Kidney capillary endothelial cell (primary cell): ENCODE measurements at regions not wholly inside any gene's neighbourhood (a gene's known extent, or its start where the extent isn't known, plus 50 kb on each side); places are given as distances from the start of the nearest gene placed in this dataset.

Experiments
- DNase-seq: peaks from one replicate; pipeline ENCODE4 v3.0.0-alpha.2; 2018; ENCODE audit warnings: low spot score

DNA sequence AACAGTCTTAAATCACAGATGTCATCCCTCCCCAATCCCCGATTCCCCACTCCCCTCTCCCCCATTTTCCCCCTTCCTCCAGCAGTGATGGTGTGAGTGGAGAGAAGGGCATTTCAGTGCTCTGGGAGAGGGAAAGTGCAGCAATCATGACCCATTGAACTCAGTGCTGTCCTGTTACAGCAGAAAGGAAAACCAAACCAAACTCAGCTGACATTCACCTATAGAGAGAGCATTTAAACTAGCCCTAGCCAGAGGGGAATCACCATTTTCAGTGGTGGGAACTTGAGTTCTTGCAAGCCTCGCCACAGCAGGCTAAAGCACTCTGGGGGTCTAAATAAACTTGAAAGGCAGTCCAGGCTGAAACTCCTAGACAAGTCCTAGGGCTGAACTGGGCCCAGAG is 129.9 kb upstream of the COL21A1 start:
- DNase-seq, result no peak

- DNase-seq, result no peak
These were observed 128.4 kb upstream of the COL21A1 start for GRCh38 chr6:56375806-56376205.

DNA sequence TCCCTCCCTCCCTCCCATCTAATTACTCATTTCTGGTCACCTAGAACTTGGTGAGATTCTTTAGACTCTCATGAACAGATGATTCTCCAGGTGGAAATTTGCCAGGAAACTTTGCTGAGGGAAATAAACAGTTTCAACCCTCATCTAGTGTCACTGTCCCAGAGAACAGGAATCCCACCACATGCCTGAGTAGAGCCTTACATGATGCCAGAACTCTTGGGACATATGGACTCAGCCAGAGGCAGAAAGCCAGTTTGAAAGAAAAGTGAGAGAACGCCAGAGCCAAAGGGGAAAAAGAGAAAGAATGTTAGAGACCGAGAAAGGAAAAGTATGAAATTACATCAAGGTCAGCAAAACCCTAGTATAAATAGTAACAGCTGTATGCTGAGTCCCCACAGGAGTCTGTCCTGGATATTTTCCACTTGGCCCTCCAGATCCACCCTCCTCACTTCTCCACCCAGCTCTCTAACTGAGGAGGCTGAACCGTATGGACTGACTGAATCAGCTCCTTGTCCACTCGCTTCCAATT is 127.5 kb upstream of the COL21A1 start:
- DNase-seq, result no peak

DNA sequence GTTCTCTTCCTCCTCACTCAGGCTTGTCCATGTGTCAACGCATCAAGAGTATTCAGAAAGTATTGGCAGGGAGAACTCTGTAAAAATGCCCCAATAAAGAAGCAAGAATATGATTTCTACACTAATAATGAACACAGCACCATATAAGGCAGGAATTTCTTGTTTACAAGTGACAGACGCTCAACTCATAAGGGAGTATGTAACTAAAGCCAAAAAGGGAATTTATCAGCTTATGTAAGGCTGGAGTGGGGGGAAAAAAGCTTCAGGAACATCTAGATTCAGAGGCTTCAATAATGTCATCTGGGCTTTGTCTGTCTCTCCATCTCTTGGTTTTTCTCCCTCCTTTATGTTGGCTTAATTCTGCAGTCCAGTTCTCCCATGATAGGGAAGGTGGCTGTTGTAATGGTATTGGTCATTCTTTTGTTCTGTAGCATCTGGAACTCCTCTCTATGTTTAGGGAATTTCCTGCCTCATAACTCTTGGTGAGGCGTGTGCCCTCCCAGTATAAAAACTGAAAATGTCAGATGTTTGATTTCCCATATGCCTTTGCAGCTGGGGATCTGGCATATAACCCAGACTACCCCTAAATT is 125.1 kb upstream of the COL21A1 start:
- no peak for DNase-seq

- DNase-seq, result peak; percentile 95
These were observed 123.3 kb upstream of the COL21A1 start for GRCh38 chr6:56370561-56371211.

DNA sequence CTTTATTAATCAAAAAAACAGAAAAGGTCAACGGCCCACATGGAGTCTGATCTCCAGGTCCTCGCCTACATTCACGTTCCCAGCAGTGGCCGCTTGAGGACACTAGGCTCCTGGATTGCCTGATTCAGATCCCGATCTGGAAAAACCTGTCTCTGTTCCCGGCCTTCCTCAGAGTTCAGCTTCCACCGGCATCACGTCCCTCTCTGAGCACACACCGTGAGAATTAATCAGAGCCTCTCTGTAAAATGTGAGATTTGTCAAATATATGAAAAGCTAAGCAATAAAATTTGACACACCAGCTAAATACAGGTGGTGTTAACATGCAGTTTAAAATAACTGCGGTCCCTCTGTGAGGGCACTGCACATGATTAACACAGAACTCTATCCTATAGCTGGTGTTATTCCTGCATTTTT is 122.8 kb upstream of the COL21A1 start:
- peak; percentile 73 for DNase-seq

- DNase-seq, result no peak
These were observed 121.1 kb upstream of the COL21A1 start for GRCh38 chr6:56368491-56368890.

GRCh38 chr6:56366141-56366852 is 118.9 kb upstream of the COL21A1 start:
- no peak for DNase-seq

- peak; percentile 48 for DNase-seq
These were observed 117.5 kb upstream of the COL21A1 start for GRCh38 chr6:56364827-56365339.

- DNase-seq, result no peak
These were observed 117.0 kb upstream of the COL21A1 start for GRCh38 chr6:56364431-56364826.

DNA sequence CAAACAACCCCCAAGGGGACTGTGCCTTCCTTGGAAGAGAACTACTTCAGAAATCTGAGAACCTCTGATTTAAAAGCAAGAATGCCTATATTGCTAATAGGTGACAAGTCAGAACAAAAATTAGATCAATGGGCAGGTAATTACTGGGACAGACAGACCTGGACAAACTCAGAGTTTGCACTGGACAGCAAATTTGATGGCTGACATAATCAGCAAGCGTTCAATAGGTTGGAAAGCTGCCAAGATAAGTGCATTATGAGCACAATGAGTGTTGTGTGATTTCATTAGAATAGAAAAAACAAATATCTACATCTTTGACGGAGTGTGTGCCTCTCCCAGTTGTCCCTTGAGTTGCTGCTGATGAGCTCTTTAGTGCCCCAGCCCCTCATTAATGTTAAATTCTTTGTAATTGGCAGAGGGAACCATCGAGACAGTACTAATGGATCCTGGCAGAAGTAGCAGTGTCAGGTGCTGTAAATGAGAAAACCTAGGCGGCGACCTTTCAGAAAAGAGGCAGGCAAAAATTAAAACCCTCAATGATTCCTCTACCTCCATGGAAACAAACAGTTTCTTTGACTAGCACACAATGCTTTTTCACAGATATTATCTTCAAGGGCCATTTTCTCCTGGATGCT is 116.5 kb upstream of the COL21A1 start:
- DNase-seq, result no peak

DNA sequence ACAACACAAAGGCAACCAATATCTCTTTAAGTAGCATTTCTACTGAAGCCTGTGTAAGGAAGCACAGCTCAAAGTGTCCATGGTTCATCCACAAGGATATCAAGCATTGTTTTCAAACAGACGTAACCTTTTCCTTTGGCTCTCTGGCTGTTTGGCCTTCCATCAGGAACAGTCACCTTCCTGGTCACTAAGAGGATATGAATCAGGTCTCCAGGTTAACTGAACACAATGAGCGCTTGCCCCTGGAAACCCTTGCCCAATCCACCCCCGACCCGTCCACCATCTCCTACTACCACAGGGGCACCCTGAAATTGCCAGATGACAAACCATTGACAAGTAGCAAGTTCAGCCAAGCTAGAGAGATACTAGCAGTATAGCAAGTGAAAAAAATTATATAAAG is 114.4 kb upstream of the COL21A1 start:
- peak; percentile 97 for DNase-seq

- DNase-seq, result peak; percentile 81
These were observed 112.0 kb upstream of the COL21A1 start for GRCh38 chr6:56359201-56359899.

GRCh38 chr6:56357616-56358373 is 110.4 kb upstream of the COL21A1 start:
- no peak for DNase-seq

GRCh38 chr6:56356426-56356825 is 109.0 kb upstream of the COL21A1 start:
- DNase-seq, result no peak

GRCh38 chr6:56353860-56354259 is 106.5 kb upstream of the COL21A1 start:
- no peak for DNase-seq

DNA sequence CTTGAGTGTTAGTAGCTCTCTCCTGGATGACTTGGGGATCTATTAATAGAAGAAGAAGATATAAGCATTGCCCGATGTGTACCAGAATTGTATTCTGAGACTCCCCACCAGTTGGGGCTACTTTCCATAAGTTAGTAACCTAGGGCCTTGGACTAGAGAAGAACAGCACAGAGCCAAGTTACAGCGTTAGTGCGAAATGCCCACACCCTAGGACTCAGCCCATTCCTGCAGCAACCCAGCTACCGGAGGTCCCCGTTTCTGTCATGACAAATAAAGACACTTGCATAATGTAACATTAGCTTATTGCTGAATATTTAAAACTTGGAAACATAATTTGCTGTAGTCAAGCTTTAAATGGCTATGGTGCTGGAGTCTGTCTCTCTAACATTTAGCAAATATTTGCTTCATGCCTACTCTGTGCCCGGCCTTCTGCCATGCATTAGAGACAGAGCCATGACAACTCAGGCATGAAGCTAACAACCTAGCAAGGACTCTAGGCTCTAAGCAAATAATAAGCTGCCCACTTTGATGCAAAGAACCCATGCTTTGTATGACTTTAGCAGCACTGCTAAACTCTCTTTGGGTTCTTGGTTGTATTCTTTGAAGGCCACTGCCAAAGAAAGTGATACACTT is 103.4 kb upstream of the COL21A1 start:
- no peak for DNase-seq

- no peak for DNase-seq
These were observed 101.8 kb upstream of the COL21A1 start for GRCh38 chr6:56349194-56349593.

DNA sequence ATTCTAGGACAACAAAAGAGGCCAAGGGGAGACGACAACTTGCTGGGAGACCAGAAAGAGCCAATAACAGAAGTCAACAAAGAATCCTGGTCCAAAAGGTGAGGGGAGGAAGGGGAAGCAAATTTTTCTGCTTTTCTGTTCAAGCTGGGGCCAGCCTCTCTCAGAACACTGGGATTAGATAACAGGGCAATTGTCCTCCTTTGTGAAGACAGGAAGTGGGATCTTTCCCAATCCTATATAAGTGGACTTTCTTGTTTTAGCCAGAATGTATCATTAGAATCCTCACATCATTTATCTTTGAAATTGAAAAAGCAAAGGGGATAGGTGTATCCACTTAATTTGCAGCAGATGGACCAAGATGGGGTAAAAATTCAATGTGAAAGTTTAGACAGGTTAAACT is 101.2 kb upstream of the COL21A1 start:
- DNase-seq, result no peak

DNA sequence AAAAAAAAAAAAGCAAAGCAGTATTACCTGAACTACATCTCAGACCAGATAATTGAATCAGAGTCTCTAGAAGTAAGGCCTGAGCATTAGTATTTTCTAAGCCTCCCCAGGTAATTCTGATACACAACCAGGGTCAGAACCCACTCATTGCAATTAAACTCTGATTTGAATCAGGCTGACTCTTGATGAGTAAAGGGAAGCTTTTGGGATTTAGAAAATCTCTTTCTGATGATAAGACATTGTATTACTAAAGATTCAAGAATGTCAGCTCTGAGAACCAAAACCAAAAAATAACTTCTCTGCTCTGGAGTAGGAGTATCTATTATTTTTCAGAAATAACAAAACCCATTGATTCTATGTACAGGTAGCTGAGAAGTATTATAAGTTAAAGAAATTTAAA is 100.1 kb upstream of the COL21A1 start:
- DNase-seq, result no peak

DNA sequence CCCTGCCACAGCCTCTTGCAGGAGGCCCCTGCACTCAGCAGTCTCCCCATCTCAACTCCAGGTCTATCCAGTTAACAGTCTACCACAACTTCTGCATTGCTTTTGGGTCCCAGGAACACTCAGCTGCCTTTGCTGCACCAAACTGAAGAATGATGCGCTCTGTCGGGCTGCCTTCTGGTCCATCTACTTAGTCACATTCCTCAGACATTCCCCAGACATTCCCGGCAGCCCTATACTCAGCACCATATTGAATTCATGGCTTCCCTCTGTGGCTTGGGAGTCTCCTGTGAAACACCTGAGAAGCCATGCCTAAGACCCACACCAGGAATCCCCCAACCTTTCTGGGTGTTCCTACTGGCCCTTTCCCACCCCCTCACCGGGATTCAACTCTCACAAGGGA is 99.6 kb upstream of the COL21A1 start:
- no peak for DNase-seq
